ENCODE measurements at regions not wholly inside any gene's neighbourhood (a gene's known extent, or its start where the extent isn't known, plus 50 kb on each side); places are given as distances from the start of the nearest gene placed in this dataset.

DNA sequence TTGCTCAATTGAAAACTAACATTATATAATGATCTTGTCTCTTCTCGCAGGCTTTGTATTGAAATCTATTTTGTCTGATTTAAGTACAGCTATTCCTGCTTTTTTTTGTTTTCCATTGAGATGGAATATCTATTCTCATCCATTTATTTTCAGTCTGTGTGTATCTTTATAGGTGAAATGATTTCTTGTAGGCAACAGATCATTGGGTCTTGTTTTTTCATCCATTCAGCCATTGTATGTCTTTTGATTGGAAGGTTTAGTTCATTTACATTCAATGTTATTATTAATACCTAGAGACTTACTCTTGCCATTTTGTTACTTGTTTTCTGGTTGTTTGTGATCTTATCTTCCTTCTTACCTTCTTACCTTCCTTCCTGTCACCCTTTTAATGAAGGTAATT, 77.8 kb upstream of the TRPC6 start:
- Histone ChIP-seq H3K4me2 (ENCODE audit: low read depth, low read length, poor library complexity, severe bottlenecking) (no peak overlapping the region), H3K27ac (ENCODE audit: low read length) (no peak overlapping the region), H3K9ac (ENCODE audit: low read length) (no peak overlapping the region), H2AFZ (ENCODE audit: low read length) (no peak overlapping the region), H4K20me1 (ENCODE audit: insufficient read depth, low read depth, low read length) (no peaks in the 10 kb centered on the region), H3K4me1 (ENCODE audit: low read length) (no peaks in the 10 kb centered on the region), H3K79me2 (ENCODE audit: low read length) (no peaks in the 10 kb centered on the region), H3K9me2 (replicated peaks; ENCODE audit: insufficient read depth, low read length) (no peaks in the 10 kb centered on the region), H3K27me3 (ENCODE audit: low read length) (no peaks in the 10 kb centered on the region), H3K36me3 (ENCODE audit: insufficient read depth, low read length) (no peaks in the 10 kb centered on the region), H3K9me3 (ENCODE audit: low read length) (peaks cover 17% of the 10 kb centered on the region), H3K4me3 (ENCODE audit: low read length) (no peak overlapping the region)
- DNase-seq, result no peak
